Spleen (tissue), 11 donors: ENCODE measurements at regions not wholly inside any gene's neighbourhood (a gene's known extent, or its start where the extent isn't known, plus 50 kb on each side); places are given as distances from the start of the nearest gene placed in this dataset.
A peak's percentile ranks its signal among the peaks of the same experiment; 100 is the strongest.

ENCODE experiments used
- DNase-seq: peaks from one replicate; pipeline ENCODE4 v3.0.0-alpha.2; 2020
- H3K27ac ChIP-seq, 8 donors: fragments of 200-600 bp; sonication (generic) in 7 of 8; 1 replicate in 4 of 8; 2 replicates in 4 of 8; pipeline versions ENCODE4 v1.5.0 to v1.8.0; 2016 to 2021; ENCODE audit warnings: inconsistent platforms in 4 of 8, mild to moderate bottlenecking in 4 of 8, moderate library complexity in 1 of 8
- H3K27me3 ChIP-seq, 7 donors: fragments of 200-600 bp; sonication (generic) in 6 of 7; replicated peaks in 1 of 7; 1 replicate in 4 of 7; 2 replicates in 3 of 7; pipeline versions ENCODE4 v1.5.0 to v1.8.0; 2016 to 2021; ENCODE audit warnings: inconsistent platforms in 3 of 7, mild to moderate bottlenecking in 1 of 7
- H3K36me3 ChIP-seq, 6 donors: fragments of 200-600 bp; sonication (generic) in 5 of 6; 1 replicate in 4 of 6; 2 replicates in 2 of 6; pipeline versions ENCODE4 v1.5.0 to v1.8.0; 2016 to 2021; ENCODE audit warnings: inconsistent platforms in 2 of 6
- H3K4me1 ChIP-seq, 6 donors: fragments of 200-600 bp; sonication (generic) in 5 of 6; 1 replicate in 3 of 6; 2 replicates in 3 of 6; pipeline versions ENCODE4 v1.5.0 to v1.8.0; 2016 to 2021; ENCODE audit warnings: inconsistent platforms in 3 of 6
- H3K4me3 ChIP-seq, 8 donors: fragments of 200-600 bp; sonication (generic) in 7 of 8; 1 replicate in 4 of 8; 2 replicates in 4 of 8; pipeline versions ENCODE4 v1.5.0 to v1.8.0; 2016 to 2021; ENCODE audit warnings: inconsistent platforms in 4 of 8, mild to moderate bottlenecking in 4 of 8, moderate library complexity in 2 of 8
- H3K9me3 ChIP-seq, 8 donors: fragments of 200-600 bp; sonication (generic) in 7 of 8; 1 replicate in 4 of 8; 2 replicates in 4 of 8; pipeline versions ENCODE4 v1.5.0 to v1.8.0; 2016 to 2021; ENCODE audit warnings: inconsistent platforms in 4 of 8
- CTCF ChIP-seq, 11 experiments: fragments of 200-600 bp in 7 of 11; fragments of 450-650 bp in 4 of 11; sonication (generic) in 4 of 11; IDR thresholded peaks in 8 of 11; conservative IDR thresholded peaks in 3 of 11; 1 replicate in 7 of 11; 2 replicates in 4 of 11; pipeline versions ENCODE4 v1.4.0 to v1.8.0; 2016 to 2021; ENCODE audit warnings: antibody characterized with exemption in 11 of 11, inconsistent platforms in 4 of 11, mild to moderate bottlenecking in 1 of 11
- POLR2A ChIP-seq, 3 donors: fragments of 450-650 bp; IDR thresholded peaks; one replicate each; pipeline ENCODE4 v1.5.1; 2017; ENCODE audit warnings: antibody characterized with exemption in 3 of 3, mild to moderate bottlenecking in 1 of 3
- POLR2AphosphoS5 ChIP-seq, 3 donors: sonication (generic); formaldehyde crosslinking; IDR thresholded peaks; one replicate each; pipeline ENCODE4 v1.5.1; 2017; ENCODE audit warnings: antibody characterized with exemption in 3 of 3
- WGBS, 5 donors: extraction: QIAGEN DNeasy Blood & Tissue Kit in 3 of 5; methylation state at CpG; one replicate each; pipeline versions ENCODE4 v1.1.5 to v1.1.7; 2013 to 2018; 5-methylcytosine and 5-hydroxymethylcytosine counted together
- intact Hi-C: fragments of 100-400 bp; cut with DNase I; formaldehyde crosslinking; loops from one replicate; pipeline ENCODE4 v1.15.0; 2023; ENCODE audit warnings: low total_unique reads
- donor health status: healthy with polysubstance abuse.
- donor health status: DM: no; HTN: no; CAD: no; lungs with moderate emphysema.
- donor health status: DM: no; HTN: no; CAD: no.
- donor health status: Bipolar disorder and iron deficiency.
- donor health status: healthy.
- donor health status: DM: no; HTN: no; CAD: no.
- donor health status: DM: yes; HTN: yes; CAD: no.

DNA sequence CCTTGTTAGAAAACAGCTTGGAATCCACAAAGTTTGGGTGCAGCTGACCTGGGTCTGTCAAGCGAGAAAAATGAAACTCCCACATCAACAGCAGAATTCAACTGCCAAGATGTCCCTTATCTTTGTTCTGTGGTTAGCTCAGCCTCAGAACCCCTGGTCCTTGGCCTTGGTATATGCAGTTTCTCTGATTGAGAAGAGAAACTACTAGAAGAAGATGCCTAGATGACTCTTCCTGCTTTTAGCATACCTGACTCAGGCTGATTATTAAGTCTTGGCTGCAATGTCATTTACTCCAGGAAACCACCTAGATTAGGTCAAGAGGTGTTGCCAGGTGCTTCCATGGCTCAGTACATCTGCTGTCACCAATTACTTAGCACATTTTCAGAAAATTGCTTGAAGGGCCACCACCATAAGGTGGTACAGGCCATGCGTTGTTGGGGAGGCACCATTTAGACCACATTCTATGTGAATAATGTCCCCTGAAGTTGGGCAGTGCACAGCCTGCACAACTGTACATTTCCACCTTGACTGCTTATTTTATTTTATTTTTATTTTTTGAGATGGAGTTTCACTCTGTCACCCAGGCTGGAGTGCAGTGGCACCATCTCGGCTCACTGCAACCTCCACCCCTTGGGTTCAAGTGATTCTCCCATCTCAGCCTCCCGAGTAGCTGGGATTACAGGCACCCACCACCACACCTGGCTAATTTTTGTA lies 59.4 kb upstream of the ZNF438 start:
- Histone ChIP-seq H3K4me1 (peaks cover 0 to 14% (median 0%) of the 10 kb centered on the region in 6 donors), H3K27ac (peak overlapping the region in 1 of 8 donors; percentile 7), H3K4me3 (no peak overlapping the region), H3K27me3 (no peaks in the 10 kb centered on the region), H3K9me3 (no peaks in the 10 kb centered on the region), H3K36me3 (no peaks in the 10 kb centered on the region)
- WGBS, 5 donors = 65 to 94% (median 81%) methylated on average over 3 to 4 of the region's 4 CpGs
- TF ChIP-seq POLR2AphosphoS5 (IDR thresholded peaks at IDR 0.05) = no peak
- TF ChIP-seq CTCF (IDR thresholded peaks at IDR 0.05 in 8 of 11, conservative IDR thresholded peaks at IDR 0.05 in 3 of 11) = no peak
- no peak for TF ChIP-seq POLR2A (IDR thresholded peaks at IDR 0.05)
- intact Hi-C loops = no loop called here
- DNase-seq = no peak

DNA sequence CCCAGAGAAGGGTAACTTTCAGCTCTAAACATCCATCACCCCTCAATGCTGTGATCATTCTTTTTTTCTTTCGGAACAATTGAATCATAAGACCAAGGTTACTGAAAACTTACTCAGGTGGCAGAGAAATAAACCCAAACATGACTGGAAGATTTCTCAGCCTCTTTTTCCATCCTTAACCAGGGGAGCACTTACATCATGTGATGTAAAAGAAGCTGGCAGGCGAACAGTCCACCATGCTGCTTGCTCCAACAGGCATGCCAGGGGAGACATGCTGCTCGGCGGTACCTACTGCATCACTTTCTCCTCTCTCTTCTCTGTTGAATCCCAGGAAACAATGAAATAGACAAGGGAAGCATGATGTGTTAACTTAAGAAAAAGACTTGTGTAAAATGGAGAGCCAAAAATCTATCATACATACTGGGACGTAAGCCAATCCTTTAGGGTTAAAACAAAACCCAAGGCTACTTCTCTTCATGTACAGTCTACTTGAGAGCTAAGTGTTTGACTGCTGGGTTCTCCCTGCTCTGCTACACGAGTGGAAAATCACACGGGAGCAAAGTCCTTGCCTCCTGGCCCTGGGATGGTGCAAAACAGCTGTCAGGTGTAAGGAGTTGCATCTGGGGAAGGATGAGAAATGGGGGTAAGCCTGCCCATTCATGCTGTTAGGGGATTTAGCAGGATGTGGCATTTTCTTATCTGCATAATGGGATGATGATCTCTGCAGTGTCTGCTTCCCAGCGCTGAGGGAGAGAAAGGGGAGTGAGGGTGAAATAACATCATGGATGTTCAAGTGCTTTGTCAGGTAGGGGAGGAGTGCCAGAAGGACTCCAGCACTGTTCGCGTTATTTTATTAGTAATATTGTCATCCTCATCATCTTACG lies 64.3 kb upstream of the ZNF438 start:
- no peak for DNase-seq
- no peak overlapping the region for H3K27ac ChIP-seq

GRCh38 chr10:31098046-31098445 lies 66.4 kb upstream of the ZNF438 start:
- no peak for DNase-seq
- H3K27ac ChIP-seq = no peak overlapping the region
- WGBS, 5 donors = 60 to 79% (median 72%) methylated on average over 2 of the region's 2 CpGs
- H3K27me3 ChIP-seq = no peaks in the 10 kb centered on the region
- H3K4me1 ChIP-seq = no peaks in the 10 kb centered on the region
- no peak for TF ChIP-seq CTCF (IDR thresholded peaks at IDR 0.05 in 8 of 11, conservative IDR thresholded peaks at IDR 0.05 in 3 of 11)
- TF ChIP-seq POLR2AphosphoS5 (IDR thresholded peaks at IDR 0.05) = no peak
- no peak for TF ChIP-seq POLR2A (IDR thresholded peaks at IDR 0.05)
- H3K4me3 ChIP-seq = no peak overlapping the region
- H3K9me3 ChIP-seq = no peaks in the 10 kb centered on the region
- intact Hi-C loops = no loop called here
- no peaks in the 10 kb centered on the region for H3K36me3 ChIP-seq

More for the DNA sequence above, 64.3 kb upstream of the ZNF438 start:
- H3K9me3 ChIP-seq = no peaks in the 10 kb centered on the region
- H3K4me1 ChIP-seq = peaks cover 0 to 4% (median 0%) of the 10 kb centered on the region in 6 donors
- intact Hi-C loops = no loop called here
- TF ChIP-seq POLR2AphosphoS5 (IDR thresholded peaks at IDR 0.05) = no peak
- no peak for TF ChIP-seq CTCF (IDR thresholded peaks at IDR 0.05 in 8 of 11, conservative IDR thresholded peaks at IDR 0.05 in 3 of 11)
- TF ChIP-seq POLR2A (IDR thresholded peaks at IDR 0.05) = no peak
- H3K27me3 ChIP-seq = no peaks in the 10 kb centered on the region
- H3K4me3 ChIP-seq = no peak overlapping the region
- no peaks in the 10 kb centered on the region for H3K36me3 ChIP-seq
- 72 to 85% (median 76%) methylated on average over 11 of the region's 11 CpGs for WGBS, 5 donors

- Histone ChIP-seq H3K4me3 (no peak overlapping the region), H3K27me3 (no peaks in the 10 kb centered on the region), H3K27ac (no peak overlapping the region), H3K9me3 (no peaks in the 10 kb centered on the region), H3K4me1 (no peaks in the 10 kb centered on the region), H3K36me3 (no peaks in the 10 kb centered on the region)
- intact Hi-C loops = no loop called here
- DNase-seq = no peak
- 81 to 86% (median 85%) methylated on average over 10 of the region's 10 CpGs for WGBS, 5 donors
- TF ChIP-seq POLR2AphosphoS5 (IDR thresholded peaks at IDR 0.05) (no peak), POLR2A (IDR thresholded peaks at IDR 0.05) (no peak), CTCF (IDR thresholded peaks at IDR 0.05 in 8 of 11, conservative IDR thresholded peaks at IDR 0.05 in 3 of 11) (no peak)
These were observed 67.4 kb upstream of the ZNF438 start for GRCh38 chr10:31099094-31099493.
